HCT116 (cell line): ENCODE measurements at regions not wholly inside any gene's neighbourhood (a gene's known extent, or its start where the extent isn't known, plus 50 kb on each side); places are given as distances from the start of the nearest gene placed in this dataset.

ENCODE experiments used
- ATAC-seq: fragments of 200-7000 bp; cut with Tn5 transposase; 2 replicates; pipeline ENCODE4 v1.9.1; 2020; ENCODE audit warnings: mild to moderate bottlenecking, moderate library complexity
- BruUV-seq: library from RNA; stranded (reverse); fragments of 400-500 nt; replicated peaks from 2 replicates; lab custom pipeline; 2021; lab: Mats Ljungman, UMichigan
- CTCF ChIA-PET: fragments of 300-600 bp; sonication (Branson Sonifier 250); formaldehyde crosslinking; loops from one replicate; lab custom pipeline; 2021; ENCODE audit warnings: antibody characterized with exemption; lab: Charles Lee
- POLR2A ChIA-PET: fragments of 300-600, 350-600 bp; sonication (Branson Sonifier 250); formaldehyde crosslinking; loops from one replicate; lab custom pipeline; 2021; ENCODE audit warnings: antibody characterized with exemption; lab: Charles Lee
- RAD21 ChIA-PET, 2 experiments: fragments of 300-600 bp; sonication (Branson Sonifier 250); formaldehyde crosslinking; loops; one replicate each; lab custom pipeline; 2023; ENCODE audit warnings: low total read pairs in 2 of 2; ENCODE audit not compliant: uncharacterized antibody in 2 of 2, unreplicated experiment in 2 of 2, low non-redundant PET in 1 of 2; lab: Charles Lee
- DNase-seq: peaks from one replicate; pipeline ENCODE4 v3.0.0-alpha.2; 2010; ENCODE audit warnings: low read depth, low spot score
- H2AFZ ChIP-seq: fragments of 200-600 bp; shearing (Covaris generic), sonication (generic); 2 replicates; pipeline ENCODE4 v1.6.1; 2017; ENCODE audit warnings: low read depth, mixed run types, mixed read lengths, antibody characterized with exemption, low read length; ENCODE audit not compliant: poor library complexity, severe bottlenecking
- H3K27ac ChIP-seq: 2 replicates; pipeline ENCODE4 v1.5.1; 2012; ENCODE audit warnings: low read depth, low read length
- H3K27me3 ChIP-seq: fragments of 200-600 bp; sonication (generic); 2 replicates; pipeline ENCODE4 v1.6.1; 2016; ENCODE audit warnings: mixed run types, low read length, mixed read lengths; ENCODE audit not compliant: insufficient read depth
- H3K36me3 ChIP-seq, 2 experiments: fragments of 200-500 bp in 1 of 2; fragments of 200-600 bp in 1 of 2; sonication (Bioruptor generic) in 1 of 2; sonication (generic) in 1 of 2; 2 replicates each; pipeline versions ENCODE4 v1.5.1 to v1.6.1; 2014 to 2016; ENCODE audit warnings: low read length in 2 of 2, inconsistent platforms in 1 of 2, mixed read lengths in 1 of 2, mixed run types in 1 of 2; ENCODE audit not compliant: insufficient read depth in 2 of 2, control insufficient read depth in 1 of 2
- H3K4me1 ChIP-seq, 2 experiments: fragments of 200-600 bp in 1 of 2; sonication (generic) in 1 of 2; 2 replicates each; pipeline versions ENCODE4 v1.5.1 to v1.6.1; 2012 to 2017; ENCODE audit warnings: low read length in 2 of 2, inconsistent platforms in 1 of 2, mild to moderate bottlenecking in 1 of 2, mixed read lengths in 1 of 2, mixed run types in 1 of 2, moderate library complexity in 1 of 2; ENCODE audit not compliant: insufficient read depth in 2 of 2, control insufficient read depth in 1 of 2
- H3K4me2 ChIP-seq: fragments of 200-600 bp; sonication (generic); 2 replicates; pipeline ENCODE4 v1.6.1; 2017; ENCODE audit warnings: mixed run types, low read length, mixed read lengths
- H3K4me3 ChIP-seq, 2 experiments: fragments of 200-600 bp in 1 of 2; sonication (generic) in 1 of 2; replicated peaks in 1 of 2; 2 replicates each; pipeline ENCODE4 v1.5.1; 2011 to 2016; ENCODE audit warnings: low read length in 2 of 2, control low read depth in 1 of 2, low read depth in 1 of 2, mild to moderate bottlenecking in 1 of 2, mixed read lengths in 1 of 2, mixed run types in 1 of 2
- H3K79me2 ChIP-seq: fragments of 200-600 bp; sonication (generic); 2 replicates; pipeline ENCODE4 v1.6.1; 2017; ENCODE audit warnings: mild to moderate bottlenecking, mixed run types, low read length, moderate library complexity, mixed read lengths; ENCODE audit not compliant: insufficient read depth
- H3K9ac ChIP-seq: fragments of 200-600 bp; sonication (generic); 2 replicates; pipeline ENCODE4 v1.6.1; 2016; ENCODE audit warnings: low read length, mixed read lengths
- H3K9me2 ChIP-seq: fragments of 200-600 bp; sonication (generic), shearing (Covaris generic); 2 replicates; pipeline ENCODE4 v1.6.1; 2017; ENCODE audit warnings: mixed run types, mild to moderate bottlenecking, moderate library complexity; ENCODE audit not compliant: insufficient read depth
- H3K9me3 ChIP-seq, 2 experiments: fragments of 200-500 bp in 1 of 2; fragments of 200-600 bp in 1 of 2; sonication (Bioruptor generic) in 1 of 2; sonication (generic) in 1 of 2; 2 replicates each; pipeline ENCODE4 v1.6.1; 2014 to 2017; ENCODE audit warnings: low read length in 2 of 2, mixed read lengths in 2 of 2, inconsistent platforms in 1 of 2, low read depth in 1 of 2, mild to moderate bottlenecking in 1 of 2, mixed run types in 1 of 2, moderate library complexity in 1 of 2; ENCODE audit not compliant: control insufficient read depth in 1 of 2, insufficient read depth in 1 of 2
- H4K20me1 ChIP-seq: fragments of 200-600 bp; sonication (generic), shearing (Covaris generic); 2 replicates; pipeline ENCODE4 v1.6.1; 2017; ENCODE audit warnings: mixed run types, mild to moderate bottlenecking, moderate library complexity; ENCODE audit not compliant: insufficient read depth
- CBX3 ChIP-seq: IDR thresholded peaks from 2 replicates; pipeline ENCODE4 v1.6.1; 2012; ENCODE audit warnings: low read depth
- CTCF ChIP-seq, 3 experiments: fragments of 200-600 bp in 1 of 3; sonication (generic) in 1 of 3; IDR thresholded peaks in 2 of 3; conservative IDR thresholded peaks in 1 of 3; 2 replicates each; pipeline ENCODE4 v1.5.1; 2012 to 2017; ENCODE audit warnings: low read depth in 2 of 3, low read length in 2 of 3, antibody characterized with exemption in 1 of 3, borderline replicate concordance in 1 of 3, control low read depth in 1 of 3, mild to moderate bottlenecking in 1 of 3, mixed read lengths in 1 of 3, mixed run types in 1 of 3, moderate library complexity in 1 of 3; ENCODE audit not compliant: insufficient read depth in 1 of 3
- ELF1 ChIP-seq: IDR thresholded peaks from 2 replicates; pipeline ENCODE4 v1.6.1; 2012; ENCODE audit warnings: low read depth, borderline replicate concordance
- EZH2 ChIP-seq: fragments of 200-600 bp; sonication (generic); IDR thresholded peaks from 2 replicates; pipeline ENCODE4 v1.6.1; 2017; ENCODE audit warnings: antibody characterized with exemption, mixed run types
- JUND ChIP-seq: IDR thresholded peaks from 2 replicates; pipeline ENCODE4 v1.6.1; 2012
- MAX ChIP-seq: IDR thresholded peaks from 2 replicates; pipeline ENCODE4 v1.6.1; 2012
- POLR2A ChIP-seq: IDR thresholded peaks from 2 replicates; pipeline ENCODE4 v1.7.0; 2011; ENCODE audit warnings: borderline replicate concordance; ENCODE audit not compliant: insufficient read depth, insufficient read length; ENCODE audit errors: extremely low read depth
- POLR2AphosphoS5 ChIP-seq: IDR thresholded peaks from 2 replicates; pipeline ENCODE4 v1.6.1; 2011; ENCODE audit warnings: mild to moderate bottlenecking, low read depth, low read length, moderate library complexity
- SIN3A ChIP-seq: IDR thresholded peaks from 2 replicates; pipeline ENCODE4 v1.6.1; 2012; ENCODE audit warnings: low read depth
- YY1 ChIP-seq: IDR thresholded peaks from 2 replicates; pipeline ENCODE4 v1.6.1; 2011; ENCODE audit warnings: low read length, low read depth, moderate library complexity, mild to moderate bottlenecking; ENCODE audit not compliant: insufficient replicate concordance; ENCODE audit errors: extremely low read depth
- ZNF274 ChIP-seq: fragments of 200-500 bp; sonication (Bioruptor generic); IDR thresholded peaks from 2 replicates; pipeline ENCODE4 v1.6.1; 2014; ENCODE audit warnings: mild to moderate bottlenecking, low read depth, low read length, inconsistent platforms
- intact Hi-C: fragments of 100-400 bp; cut with micrococcal nuclease; formaldehyde crosslinking; loops from 2 replicates; pipeline ENCODE4 v1.10.0; 2022

- H3K9ac ChIP-seq: peak overlapping the region; percentile 65
- peak overlapping the region; percentile 79 for H2AFZ ChIP-seq
- peak; percentile 63 for DNase-seq
- intact Hi-C loops: loop anchor here (5.0 kb wide), 1 partner anchor 64 kb away; no protein-coding TSS in a partner anchor
- no peaks in the 10 kb centered on the region for H3K9me2 ChIP-seq
- no peaks in the 10 kb centered on the region for H3K79me2 ChIP-seq
- ATAC-seq: peak; percentile 88
- TF ChIP-seq ZNF274: no peak
- peak in 1 of 3 experiments; percentile 14; a peak in 1 of 6 replicates for TF ChIP-seq CTCF (IDR thresholded peaks at IDR 0.05 in 2 of 3, conservative IDR thresholded peaks at IDR 0.05 in 1 of 3; ENCODE audit: borderline replicate concordance in 1 of 3, insufficient read depth in 1 of 3, low read depth in 2 of 3, low read length in 2 of 3)
- peak; percentile 66; the same call in 1 of the 2 replicates for TF ChIP-seq CBX3
- TF ChIP-seq ELF1: peak; percentile 62
- TF ChIP-seq JUND: no peak
- TF ChIP-seq MAX: peak; percentile 96
- no peak for TF ChIP-seq EZH2
- TF ChIP-seq POLR2A: no peak
- peak; percentile 33 for TF ChIP-seq YY1
- peak; percentile 91 for TF ChIP-seq POLR2AphosphoS5
- peak; percentile 52; the same call in 1 of the 2 replicates for TF ChIP-seq SIN3A
- TF ChIP-seq, all 23 proteins: peak for 7
- peaks cover 14 to 29% of the 10 kb centered on the region in 2 experiments; a peak in 3 of 4 replicates for H3K4me1 ChIP-seq
- POLR2A ChIA-PET: interaction anchor here (0.6 to 1.5 kb wide), 4 partner anchors 9 to 101 kb away, joined by 3 to 5 read pairs (median 3); no protein-coding TSS in a partner anchor
- H3K36me3 ChIP-seq: no peaks in the 10 kb centered on the region
- RAD21 ChIA-PET: no interaction called here
- H3K4me2 ChIP-seq: peak overlapping the region; percentile 95
- H3K4me3 ChIP-seq: peak overlapping the region; percentile 61 to 65
- no peaks in the 10 kb centered on the region for H3K9me3 ChIP-seq
- H3K27ac ChIP-seq: peak overlapping the region; percentile 66
- no peaks in the 10 kb centered on the region for H4K20me1 ChIP-seq
- BruUV-seq: no TSS peak
- H3K27me3 ChIP-seq: no peaks in the 10 kb centered on the region
- CTCF ChIA-PET: interaction anchor here (2.7 kb wide), 1 partner anchor 139 kb away, joined by 11 read pairs; no protein-coding TSS in a partner anchor
Measured at GRCh38 chr2:118186110-118186857, 98.0 kb downstream of the INSIG2 start.
